MCF 10A (cell line): ENCODE measurements at regions not wholly inside any gene's neighbourhood (a gene's known extent, or its start where the extent isn't known, plus 50 kb on each side); places are given as distances from the start of the nearest gene placed in this dataset.

Experiments used
- BruUV-seq: library from RNA; stranded (reverse); fragments of 400-500 nt; replicated peaks from 2 replicates; lab custom pipeline; 2021; lab: Mats Ljungman, UMichigan
- CTCF ChIA-PET: fragments of 300-600 bp; sonication (Branson Sonifier 250); formaldehyde crosslinking; extraction: SDS; loops from one replicate; lab custom pipeline; 2021; ENCODE audit warnings: antibody characterized with exemption, inconsistent platforms; lab: Yijun Ruan, JAX
- POLR2A ChIA-PET: fragments of 300-600, 350-650 bp; sonication (Branson Sonifier 250); formaldehyde crosslinking; extraction: SDS; loops from one replicate; lab custom pipeline; 2020; ENCODE audit warnings: antibody characterized with exemption, inconsistent platforms; lab: Yijun Ruan, JAX
- DNase-seq: peaks from one replicate; pipeline ENCODE4 v3.0.0-alpha.2; 2018; ENCODE audit not compliant: unreplicated experiment
- H3K27ac Mint-ChIP-seq: one replicate; pipeline ENCODE4 v1.8.0; 2022; ENCODE audit warnings: mild to moderate bottlenecking, low read depth, mixed read lengths; ENCODE audit not compliant: unreplicated experiment
- H3K27me3 Mint-ChIP-seq: one replicate; pipeline ENCODE4 v1.8.0; 2022; ENCODE audit warnings: mixed read lengths; ENCODE audit not compliant: insufficient read depth, unreplicated experiment
- H3K36me3 Mint-ChIP-seq: one replicate; pipeline ENCODE4 v1.8.0; 2022; ENCODE audit warnings: mild to moderate bottlenecking, moderate library complexity, mixed read lengths; ENCODE audit not compliant: insufficient read depth, unreplicated experiment
- H3K4me1 Mint-ChIP-seq: one replicate; pipeline ENCODE4 v1.8.0; 2022; ENCODE audit warnings: mixed read lengths; ENCODE audit not compliant: insufficient read depth, unreplicated experiment
- H3K4me3 Mint-ChIP-seq: one replicate; pipeline ENCODE4 v1.8.0; 2022; ENCODE audit warnings: mild to moderate bottlenecking, moderate library complexity, mixed read lengths; ENCODE audit not compliant: unreplicated experiment
- H3K9me3 Mint-ChIP-seq: one replicate; pipeline ENCODE4 v1.8.0; 2022; ENCODE audit warnings: mixed read lengths; ENCODE audit not compliant: unreplicated experiment
- CTCF ChIP-seq: fragments of 200-600 bp; IDR thresholded peaks from one replicate; pipeline ENCODE4 v1.8.0; 2022; ENCODE audit warnings: antibody characterized with exemption, mild to moderate bottlenecking; ENCODE audit not compliant: unreplicated experiment
- intact Hi-C: fragments of 100-400 bp; cut with micrococcal nuclease; formaldehyde crosslinking; loops from 2 replicates; pipeline ENCODE4 v1.14.1; 2022

GRCh38 chr7:69414555-69414954 lies 183.7 kb upstream of the AUTS2 start:
- BruUV-seq, result no TSS peak
- Mint-ChIP-seq H3K4me1 (no peaks in the 10 kb centered on the region), H3K27ac (no peak overlapping the region), H3K36me3 (no peaks in the 10 kb centered on the region), H3K4me3 (no peak overlapping the region), H3K9me3 (peaks cover 39% of the 10 kb centered on the region), H3K27me3 (no peaks in the 10 kb centered on the region)
- ChIA-PET CTCF (no interaction called here), POLR2A (no interaction called here)
- DNase-seq, result no peak
- no peak for TF ChIP-seq CTCF
- intact Hi-C loops, result no loop called here

GRCh38 chr7:69418869-69419670 lies 179.2 kb upstream of the AUTS2 start:
- no TSS peak for BruUV-seq
- Mint-ChIP-seq H3K4me1 (no peaks in the 10 kb centered on the region), H3K36me3 (no peaks in the 10 kb centered on the region), H3K27ac (no peak overlapping the region), H3K4me3 (no peak overlapping the region), H3K9me3 (peaks cover 41% of the 10 kb centered on the region), H3K27me3 (no peaks in the 10 kb centered on the region)
- no peak for DNase-seq
- TF ChIP-seq CTCF, result no peak
- ChIA-PET CTCF (interaction anchor here (1.2 kb wide), 1 partner anchor 17 kb away, joined by 3 read pairs; no protein-coding TSS in a partner anchor), POLR2A (no interaction called here)
- intact Hi-C loops, result no loop called here

- BruUV-seq, result no TSS peak
- no peak for TF ChIP-seq CTCF
- Mint-ChIP-seq H3K27me3 (no peaks in the 10 kb centered on the region), H3K36me3 (no peaks in the 10 kb centered on the region), H3K4me3 (no peak overlapping the region), H3K27ac (no peak overlapping the region), H3K9me3 (peaks cover 35% of the 10 kb centered on the region), H3K4me1 (no peaks in the 10 kb centered on the region)
- ChIA-PET CTCF (interaction anchor here (0.5 to 1.2 kb wide), 2 partner anchors 16 to 155 kb away, joined by 3 read pairs; no protein-coding TSS in a partner anchor), POLR2A (no interaction called here)
- intact Hi-C loops, result no loop called here
- DNase-seq, result no peak
Observed at GRCh38 chr7:69419934-69420333, 178.3 kb upstream of the AUTS2 start.

- no peaks in the 10 kb centered on the region for H3K4me1 Mint-ChIP-seq
- no peak for DNase-seq
- no peaks in the 10 kb centered on the region for H3K27me3 Mint-ChIP-seq
- H3K27ac Mint-ChIP-seq, result no peak overlapping the region
- ChIA-PET CTCF (no interaction called here), POLR2A (no interaction called here)
- no TSS peak for BruUV-seq
- peaks cover 41% of the 10 kb centered on the region for H3K9me3 Mint-ChIP-seq
- no peak for TF ChIP-seq CTCF
- intact Hi-C loops, result no loop called here
- no peak overlapping the region for H3K4me3 Mint-ChIP-seq
- H3K36me3 Mint-ChIP-seq, result no peaks in the 10 kb centered on the region
Observed at GRCh38 chr7:69422574-69422985, 175.7 kb upstream of the AUTS2 start.
